ENCODE measurements at regions not wholly inside any gene's neighbourhood (a gene's known extent, or its start where the extent isn't known, plus 50 kb on each side); places are given as distances from the start of the nearest gene placed in this dataset.
"Not testable (repeated sequence)": the region's sequence is repeated elsewhere in the genome, so short reads cannot be mapped to it uniquely, and the experiment has no call there.

DNA sequence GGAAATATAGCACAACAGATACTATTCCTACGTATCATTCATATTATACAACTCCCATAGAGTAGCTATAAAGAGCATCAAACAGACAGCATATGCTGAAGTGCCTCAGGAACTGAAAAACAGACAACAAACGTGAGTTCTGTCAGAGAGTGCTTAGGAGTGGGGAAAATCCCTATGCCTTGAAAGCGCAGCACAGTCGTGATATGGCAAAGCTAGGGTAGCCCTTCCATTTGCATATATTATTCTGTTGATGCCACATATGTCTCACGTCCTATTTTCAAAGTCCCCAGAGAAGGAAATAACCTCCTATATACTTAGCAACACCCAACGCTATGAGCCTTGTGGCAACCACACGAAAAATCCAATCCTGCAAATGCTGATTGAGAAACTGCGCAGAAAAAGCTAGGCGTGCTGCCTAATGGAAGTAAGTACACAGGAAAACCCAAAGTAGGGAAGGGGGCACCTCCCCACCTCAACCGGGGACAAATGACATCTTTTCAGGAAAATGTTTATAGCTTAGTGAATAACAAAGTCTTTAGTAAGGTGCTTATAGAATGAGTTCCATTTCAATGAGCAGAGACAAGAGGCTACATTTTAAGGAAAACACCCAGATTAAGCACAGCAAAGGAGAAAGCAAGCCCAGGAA, 105.1 kb downstream of the MED10 start:
- DNase-seq: no peak

DNA sequence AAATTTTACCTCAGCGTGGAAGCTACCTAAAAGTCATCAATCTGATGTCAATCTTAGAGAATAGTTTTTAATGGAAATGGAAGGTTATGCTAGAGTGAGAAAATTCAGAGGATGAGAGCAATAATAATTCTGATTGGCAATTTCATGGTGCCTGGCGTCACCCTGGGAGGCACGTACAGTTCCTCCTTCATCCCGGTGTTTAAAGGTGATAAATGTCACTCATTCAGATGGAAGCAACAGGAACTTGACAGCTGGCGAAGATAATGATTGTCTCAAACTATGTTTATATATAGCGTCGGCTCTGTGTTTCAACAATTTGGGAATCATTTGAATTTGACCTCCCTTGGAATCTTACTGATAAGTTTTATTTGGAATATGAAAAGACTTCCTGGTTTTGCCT, 108.4 kb downstream of the MED10 start:
- DNase-seq: no peak

DNA sequence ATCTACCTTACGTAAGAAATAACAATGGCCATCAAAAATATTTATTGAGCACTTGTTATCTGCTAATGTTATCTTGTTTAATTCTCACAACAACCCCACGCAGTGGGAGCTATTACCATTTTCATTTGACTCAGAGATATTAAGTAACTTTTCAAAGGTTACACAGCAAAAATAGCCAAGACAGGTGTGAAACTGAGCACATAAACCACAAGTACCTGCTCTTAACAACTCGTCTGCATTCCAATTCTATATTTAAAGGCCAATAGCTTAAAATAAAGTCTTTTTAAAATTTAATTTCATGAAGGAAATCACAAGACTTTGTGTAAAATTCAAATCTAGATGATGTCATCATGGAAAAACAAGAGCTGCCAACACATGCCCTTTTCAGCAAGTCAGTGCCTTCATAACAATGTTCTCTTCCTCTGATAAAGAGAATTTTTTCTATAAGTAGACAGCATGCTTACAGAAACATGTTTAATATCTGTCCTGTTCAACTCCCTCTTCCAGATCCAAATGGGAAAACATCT, 111.6 kb downstream of the MED10 start:
- DNase-seq: no peak

DNA sequence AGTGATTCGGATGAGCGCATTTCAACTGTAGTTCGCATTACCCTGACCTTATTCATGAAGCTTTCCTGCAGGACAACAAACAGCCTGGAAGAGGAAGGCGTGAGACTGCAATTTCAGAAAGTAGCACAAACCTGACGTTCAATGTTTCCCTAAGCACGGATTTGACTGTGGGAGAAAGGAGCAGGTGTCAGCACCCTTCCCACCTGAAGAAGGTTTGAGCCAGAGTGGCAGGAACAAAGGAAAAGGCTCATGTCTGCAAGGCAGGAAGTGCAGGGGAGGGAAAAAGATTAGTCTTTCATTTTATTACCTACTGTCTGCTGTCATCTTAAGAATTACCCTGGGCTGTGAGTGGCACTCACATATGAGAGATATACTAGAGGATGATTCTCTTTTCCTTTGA, 114.0 kb downstream of the MED10 start:
- no peak for DNase-seq

DNA sequence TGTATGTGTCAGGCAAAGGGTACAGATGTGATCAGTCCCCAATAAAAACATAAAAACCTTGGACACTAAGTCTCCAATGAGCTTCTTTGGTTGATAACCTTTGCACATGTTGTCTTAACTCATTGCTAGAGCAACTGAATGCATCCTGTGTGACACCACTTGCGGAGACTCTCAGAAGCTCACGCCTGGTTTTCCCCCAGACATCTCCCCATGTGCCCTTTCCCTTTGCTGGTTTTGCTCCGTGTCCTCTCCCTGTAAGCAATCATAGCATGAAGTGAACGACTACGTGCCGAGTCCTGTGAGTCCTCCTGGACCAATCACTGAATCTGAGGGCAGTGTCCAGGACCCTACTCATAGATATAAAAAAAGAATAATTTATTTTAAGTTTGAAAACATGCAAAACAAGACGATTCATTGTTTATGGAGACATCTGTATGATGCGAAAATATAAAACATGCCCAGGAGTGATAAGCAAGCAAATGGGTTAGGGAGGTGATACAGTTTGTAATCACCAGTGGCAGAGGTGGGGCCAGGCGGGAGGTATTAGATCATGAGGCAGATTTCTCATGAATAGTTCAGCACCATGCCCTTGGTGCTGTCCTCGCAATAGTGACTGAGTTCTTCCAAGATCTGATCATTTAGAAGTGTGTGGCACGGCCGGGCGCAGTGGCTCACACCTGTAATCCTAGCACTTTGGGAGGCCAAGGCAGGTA, 115.5 kb downstream of the MED10 start:
- no peak for DNase-seq

DNA sequence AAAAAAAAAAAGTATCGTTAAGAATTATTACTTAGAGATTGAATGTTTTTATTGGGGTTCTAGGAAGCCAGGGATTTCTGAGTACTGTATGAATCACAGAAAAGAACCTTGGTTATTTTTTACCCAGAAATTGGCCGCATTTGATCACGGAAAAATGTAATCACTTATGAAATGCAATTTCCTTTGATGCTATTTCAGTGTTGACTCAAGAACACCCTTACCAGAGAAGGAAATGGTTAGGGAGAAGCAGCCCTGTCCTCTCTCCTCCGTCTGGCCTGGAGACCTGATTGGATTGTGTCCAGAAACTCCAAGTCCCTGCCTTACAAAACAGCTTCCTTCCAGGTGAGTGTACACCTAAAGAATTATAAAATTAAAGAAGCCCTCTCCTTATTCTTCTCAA, 116.7 kb downstream of the MED10 start:
- DNase-seq: no peak

DNA sequence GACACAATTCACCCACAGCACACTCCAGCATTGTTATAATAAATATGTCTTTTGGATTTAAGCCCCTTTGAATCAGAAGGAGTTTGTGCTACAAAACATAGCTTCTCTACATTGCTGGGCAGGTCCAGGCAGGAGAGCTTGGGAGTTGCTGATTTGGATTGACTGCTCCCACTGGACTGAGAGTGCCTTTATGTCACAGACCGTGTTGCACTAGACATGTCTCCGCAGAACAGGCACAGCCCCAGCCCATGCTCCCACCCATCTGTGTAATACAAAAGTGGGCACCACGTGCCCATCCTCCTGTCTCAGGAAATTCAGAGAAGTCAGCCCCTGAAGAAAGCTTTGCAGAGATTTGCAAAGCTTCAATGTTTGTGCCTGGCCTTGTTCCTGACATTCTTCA, 117.1 kb downstream of the MED10 start:
- no peak for DNase-seq

DNA sequence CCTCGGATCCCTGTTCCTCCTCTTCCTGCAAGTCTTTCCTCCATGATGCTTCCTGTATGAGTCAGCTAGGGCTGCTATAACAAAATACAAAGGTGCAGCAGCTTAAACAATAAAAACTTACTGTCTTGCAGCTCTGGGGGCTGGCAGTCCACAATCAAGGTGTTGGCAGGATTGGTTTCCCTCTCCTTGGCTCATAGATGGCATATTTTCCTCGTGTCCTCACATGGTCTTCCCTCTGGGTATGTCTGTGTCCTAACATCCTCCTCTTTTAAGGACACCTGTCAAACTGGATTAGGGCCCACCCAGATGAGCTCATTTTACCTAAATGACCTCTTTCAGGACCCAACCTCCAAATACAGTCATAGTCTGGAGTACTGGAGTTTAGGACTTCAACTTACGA, 117.5 kb downstream of the MED10 start:
- no peak for DNase-seq

DNA sequence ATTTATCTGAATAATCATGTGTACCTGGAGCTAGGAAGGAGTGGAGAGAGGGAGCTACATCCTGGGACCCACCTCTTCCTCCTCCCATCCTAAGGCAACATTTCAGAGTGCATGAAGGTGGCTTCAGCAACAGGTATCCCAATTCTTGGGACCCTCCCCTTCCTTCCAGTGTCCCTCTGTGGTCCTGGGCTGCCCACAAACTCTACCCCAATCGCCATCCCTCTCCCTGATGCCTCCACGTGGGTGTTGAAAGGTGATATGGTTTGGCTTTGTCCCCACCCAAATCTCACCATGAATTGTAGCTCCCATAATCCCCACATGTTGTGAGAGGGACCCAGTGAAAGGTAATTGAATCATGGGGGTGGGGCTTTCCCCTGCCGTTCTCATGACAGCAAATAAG, 121.4 kb downstream of the MED10 start:
- no peak for DNase-seq

DNA sequence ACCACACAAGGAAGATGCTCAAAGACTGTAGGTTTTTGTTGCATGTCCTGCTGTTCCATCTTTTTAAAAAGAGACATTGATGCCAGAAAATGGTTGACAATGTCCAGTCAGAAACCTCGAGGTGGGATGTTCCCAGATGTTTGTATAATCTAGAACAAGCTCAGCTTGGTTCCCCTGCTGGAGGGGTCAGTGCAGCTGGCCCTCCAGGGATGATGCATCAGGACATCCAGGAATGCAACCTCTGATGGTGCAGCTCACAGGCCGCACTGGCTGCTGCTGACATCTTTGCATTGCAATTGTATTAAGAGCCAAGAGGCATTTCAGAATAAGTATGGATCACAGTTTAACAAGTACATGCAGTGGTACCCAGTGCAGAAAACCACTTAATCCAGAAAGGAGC, 122.4 kb downstream of the MED10 start:
- DNase-seq: no peak

DNA sequence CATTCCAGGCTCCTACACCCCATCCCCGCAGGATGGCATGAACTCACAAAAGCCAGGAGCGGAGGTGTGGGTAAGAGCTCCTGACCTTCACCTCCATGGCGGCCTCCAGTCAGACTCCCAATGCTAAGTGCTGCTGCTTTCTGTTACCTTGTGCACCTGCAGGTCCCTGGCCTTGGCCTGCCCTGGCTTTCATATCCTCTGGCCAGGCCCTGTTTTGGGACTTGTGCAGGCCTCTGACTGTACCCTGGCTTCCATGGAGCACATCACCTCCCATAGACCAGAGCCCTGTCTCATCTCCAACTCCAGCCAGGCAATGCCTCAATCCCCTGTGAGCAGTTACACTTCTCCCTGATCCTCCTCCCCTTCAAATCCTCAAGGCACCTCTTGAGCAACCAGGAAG, 124.5 kb downstream of the MED10 start:
- no peak for DNase-seq

DNA sequence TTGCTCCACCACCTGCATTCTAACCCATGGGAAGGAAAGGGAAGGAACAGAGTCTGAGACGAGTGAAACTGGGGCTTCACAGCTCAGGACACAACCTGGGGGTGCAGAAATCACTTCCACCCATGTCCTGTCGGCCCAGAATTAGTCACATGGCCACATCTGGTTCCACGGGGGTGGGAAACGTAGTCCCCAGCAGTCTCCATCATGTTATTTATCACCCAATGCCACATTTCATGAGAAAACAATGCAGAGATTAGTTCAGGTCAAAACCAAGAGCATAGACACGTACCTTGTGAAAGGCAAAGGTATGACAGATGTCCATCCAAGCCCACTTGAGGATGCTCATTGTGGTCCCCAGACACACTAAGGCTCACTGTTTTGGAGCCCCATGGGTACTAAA, 125.1 kb downstream of the MED10 start:
- no peak for DNase-seq

DNA sequence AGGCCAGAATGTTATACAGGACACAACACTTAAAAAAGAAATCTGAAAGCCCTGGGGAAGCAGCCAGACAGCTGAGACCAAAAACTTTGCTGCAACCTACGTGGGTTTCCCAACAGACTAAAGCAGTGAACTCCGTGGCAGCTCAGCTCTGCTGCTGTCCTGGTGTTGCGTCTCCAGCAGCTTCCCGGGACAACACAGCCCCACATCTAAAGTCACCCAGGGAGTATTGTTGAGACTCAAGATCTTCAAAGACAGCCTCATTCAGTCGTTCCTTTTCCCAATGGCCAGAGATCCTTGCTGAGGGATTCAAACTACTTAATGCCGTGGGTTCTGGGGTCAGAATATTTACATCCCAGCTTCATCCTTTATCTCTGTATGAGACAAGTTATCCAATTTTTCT, 125.8 kb downstream of the MED10 start:
- DNase-seq: no peak

DNA sequence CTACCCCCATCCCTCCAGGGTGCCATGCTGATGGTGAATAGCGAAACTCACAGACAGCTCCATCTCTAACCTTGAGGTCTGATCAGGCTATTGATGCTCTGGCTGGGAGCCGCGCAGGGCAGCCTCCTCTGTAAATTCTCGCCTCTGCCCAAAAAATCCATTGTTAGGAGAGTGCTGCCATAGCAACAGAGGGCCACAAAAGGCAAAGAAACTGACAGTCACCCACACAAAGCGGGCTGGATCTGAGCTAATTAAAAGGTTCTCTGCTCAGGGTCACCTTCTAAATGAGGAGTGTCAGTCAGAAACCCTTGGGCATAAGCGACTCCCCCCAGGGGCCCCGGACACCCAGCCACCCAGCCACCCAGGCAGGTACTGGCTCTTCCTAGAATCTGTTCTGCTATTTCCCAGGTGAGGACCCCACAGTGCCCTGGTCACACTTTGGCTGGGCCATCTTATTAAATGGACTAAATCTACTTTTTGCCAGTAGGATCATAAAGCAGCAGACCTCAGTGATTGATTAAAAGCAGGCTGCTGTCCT, 126.7 kb downstream of the MED10 start:
- DNase-seq: no peak

DNA sequence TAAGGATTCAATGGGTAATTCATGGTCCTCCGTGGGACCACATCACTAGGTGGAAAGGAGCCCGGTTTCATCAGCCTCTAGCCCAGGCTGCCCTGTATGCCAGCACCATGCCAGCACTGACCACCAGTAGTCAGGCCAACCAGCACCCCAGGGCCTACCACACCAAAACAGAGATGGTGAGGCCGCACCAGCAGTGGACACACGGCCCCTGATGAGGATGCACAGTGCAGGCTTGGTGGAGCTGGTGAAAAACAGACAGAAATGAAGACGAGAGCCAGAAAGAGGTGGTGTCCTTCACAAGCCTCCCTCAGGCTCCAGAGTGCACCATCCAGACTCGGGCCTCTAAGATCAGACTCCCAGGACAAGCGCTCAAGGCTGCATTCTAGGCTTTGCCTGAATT, 128.2 kb downstream of the MED10 start:
- DNase-seq: no peak

DNA sequence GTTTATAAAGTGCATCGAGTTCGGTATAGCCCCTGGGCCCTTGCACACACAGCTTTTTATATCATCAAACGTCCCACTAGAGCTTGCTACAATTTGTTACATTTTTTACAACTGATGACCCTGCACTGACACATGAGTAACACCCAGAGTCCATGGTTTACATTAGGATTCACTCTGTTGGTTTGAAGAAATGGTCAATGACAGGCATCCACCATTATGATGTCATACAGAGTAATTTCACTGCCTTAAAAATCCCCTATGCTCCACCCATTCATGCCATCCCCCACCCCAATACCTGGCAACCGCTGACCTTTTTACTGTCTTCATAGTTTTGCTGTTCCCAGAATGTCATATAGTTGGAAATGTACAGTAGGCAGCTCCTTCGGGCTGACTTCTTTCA, 130.2 kb downstream of the MED10 start:
- no peak for DNase-seq

DNA sequence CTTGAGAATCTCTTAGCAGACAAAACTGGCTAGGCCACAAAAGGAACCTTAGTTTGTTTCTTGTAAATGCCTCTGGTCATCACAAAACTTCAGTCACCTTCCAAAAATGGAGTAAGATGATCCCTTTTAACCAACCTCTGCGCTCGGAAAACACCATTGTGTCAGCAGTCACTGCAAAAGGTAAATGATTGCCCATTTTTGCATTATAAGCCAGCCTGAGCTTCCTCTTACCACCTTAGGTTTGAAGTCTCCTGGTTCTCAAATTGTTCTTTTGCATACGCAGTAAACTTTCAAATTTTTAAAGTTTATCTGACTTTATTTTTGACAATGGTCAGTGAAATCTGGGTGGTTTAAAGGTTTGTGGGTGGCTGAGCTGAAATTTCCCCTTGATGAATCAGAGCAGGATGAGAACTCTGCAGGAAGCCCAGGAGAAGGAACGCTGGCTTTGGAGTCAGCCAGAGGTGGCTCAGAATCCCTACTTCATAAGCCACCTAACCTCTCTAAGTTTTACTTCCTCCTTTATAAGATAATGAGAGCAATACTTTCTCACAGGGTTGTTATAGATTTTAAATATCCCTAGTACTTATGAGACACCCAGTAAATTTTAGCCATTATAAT, 131.4 kb downstream of the MED10 start:
- no peak for DNase-seq

DNA sequence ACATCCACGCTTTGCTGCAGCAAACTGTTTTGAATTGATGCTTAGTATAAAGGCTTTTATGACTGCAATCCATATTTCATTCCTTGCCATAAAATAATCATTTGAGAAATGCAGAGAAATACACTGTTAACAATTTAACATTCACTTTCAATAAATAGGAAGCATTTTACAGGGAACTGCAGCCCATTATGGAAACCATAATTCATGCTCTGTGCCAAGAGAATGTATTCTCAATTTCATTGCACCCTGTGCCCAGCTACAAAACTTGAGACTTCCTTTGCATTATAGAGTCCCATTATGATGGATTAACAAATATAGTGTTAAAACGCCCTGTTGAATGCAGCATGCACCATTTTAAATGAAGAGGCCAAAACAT, 134.0 kb downstream of the MED10 start:
- no peak for DNase-seq

DNA sequence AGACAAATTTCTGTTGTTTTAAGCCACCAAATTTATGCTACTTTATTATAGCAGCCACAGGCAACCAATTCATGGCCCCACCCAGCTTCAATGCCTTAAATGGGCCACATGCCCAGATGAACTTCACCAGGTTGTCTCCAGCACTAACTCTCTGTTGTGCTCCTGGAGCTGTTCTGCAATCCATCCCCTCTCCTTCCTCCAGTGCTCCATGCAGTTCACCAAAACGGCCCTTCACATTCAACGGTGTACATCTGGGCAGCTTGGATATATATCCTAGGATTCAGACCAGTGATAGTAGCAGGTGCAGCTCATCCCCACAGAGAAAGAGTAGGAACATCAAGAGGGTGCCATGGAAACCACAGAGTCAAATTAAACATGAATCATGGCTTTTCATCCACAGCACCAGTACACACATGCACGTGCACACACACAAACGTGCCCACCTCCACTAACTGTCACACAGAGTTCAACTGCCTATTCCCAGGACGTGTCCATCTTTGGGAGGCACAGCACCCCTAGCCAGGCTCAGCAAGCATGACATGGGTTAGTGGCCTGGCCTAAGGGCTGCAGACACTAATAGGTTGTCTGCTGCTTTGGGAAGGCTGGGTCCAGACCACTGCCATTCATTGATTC, 134.5 kb downstream of the MED10 start:
- DNase-seq: no peak

DNA sequence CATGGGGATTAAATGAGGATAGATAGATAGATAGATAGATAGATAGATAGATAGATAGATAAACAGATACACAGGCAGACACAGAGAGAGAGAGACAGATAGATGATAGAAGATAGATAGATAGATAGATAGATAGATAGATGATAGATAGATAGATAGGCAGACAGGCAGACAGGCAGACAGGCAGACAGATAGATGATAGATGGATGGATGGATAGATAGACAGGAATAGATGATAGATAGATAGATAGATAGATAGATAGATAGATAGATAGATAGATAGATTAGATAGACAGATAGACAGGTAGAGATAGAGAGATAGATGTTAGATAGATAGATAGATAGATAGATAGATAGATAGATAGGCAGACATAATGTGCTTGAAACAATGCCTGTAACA, 137.3 kb downstream of the MED10 start:
- DNase-seq: not testable (repeated sequence)

DNA sequence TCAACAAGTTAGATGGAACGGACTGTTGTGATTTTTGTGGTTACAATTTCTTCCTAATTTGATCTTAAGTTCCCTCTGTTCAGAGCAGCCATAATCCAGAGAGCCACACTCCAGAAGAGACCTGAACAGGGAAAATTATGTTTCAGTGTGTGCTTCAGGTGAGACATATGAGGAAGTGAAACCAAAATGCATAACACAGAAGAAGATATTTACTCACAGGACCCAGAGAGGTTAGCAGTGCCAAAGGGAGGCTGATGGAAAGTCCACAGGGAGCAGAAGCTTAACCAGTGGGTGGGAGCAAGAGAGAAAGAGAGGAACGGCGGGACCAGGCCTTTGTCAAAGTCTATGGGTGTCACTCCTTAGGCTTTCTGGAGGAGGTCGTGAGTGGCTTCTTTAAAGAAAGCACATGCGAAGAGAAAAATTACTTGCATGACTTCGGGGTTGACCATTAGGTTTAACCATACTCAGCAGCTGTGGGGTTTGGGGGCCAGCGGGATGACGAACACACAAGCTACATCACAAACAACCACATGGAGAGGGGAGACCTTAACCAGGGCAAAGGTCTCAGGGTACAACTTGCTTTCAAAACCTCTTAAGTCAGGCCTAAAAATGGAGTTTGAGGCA, 141.4 kb downstream of the MED10 start:
- no peak for DNase-seq

DNA sequence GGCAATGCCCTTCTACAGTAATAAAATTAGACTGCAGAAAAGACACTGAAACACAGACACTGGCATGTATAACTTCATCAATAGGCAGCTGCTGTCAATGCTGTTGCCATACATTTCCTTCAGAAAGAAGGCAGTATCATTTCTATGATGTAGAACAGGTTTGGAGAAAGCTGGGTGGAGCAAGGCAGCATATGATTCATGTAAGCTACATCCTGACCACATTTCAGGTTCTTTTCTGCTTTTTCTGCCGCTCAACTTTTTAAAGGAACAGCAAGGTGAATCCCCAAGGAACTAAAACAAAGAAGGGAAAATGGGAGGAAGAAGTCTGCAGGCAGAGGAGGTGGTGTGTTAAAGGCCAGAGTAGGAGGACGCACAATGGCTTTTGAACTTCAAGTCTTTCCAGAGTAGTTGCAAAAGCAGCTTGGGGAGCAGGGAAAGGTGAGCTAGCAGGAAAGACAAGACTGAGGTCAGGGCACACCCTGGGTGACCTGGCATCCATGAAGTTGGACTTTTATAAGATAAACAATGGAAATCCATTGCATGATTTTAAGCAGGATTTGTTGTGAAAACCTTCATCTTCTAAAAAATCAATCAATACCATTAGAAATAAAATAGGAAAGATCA, 142.1 kb downstream of the MED10 start:
- DNase-seq: no peak

DNA sequence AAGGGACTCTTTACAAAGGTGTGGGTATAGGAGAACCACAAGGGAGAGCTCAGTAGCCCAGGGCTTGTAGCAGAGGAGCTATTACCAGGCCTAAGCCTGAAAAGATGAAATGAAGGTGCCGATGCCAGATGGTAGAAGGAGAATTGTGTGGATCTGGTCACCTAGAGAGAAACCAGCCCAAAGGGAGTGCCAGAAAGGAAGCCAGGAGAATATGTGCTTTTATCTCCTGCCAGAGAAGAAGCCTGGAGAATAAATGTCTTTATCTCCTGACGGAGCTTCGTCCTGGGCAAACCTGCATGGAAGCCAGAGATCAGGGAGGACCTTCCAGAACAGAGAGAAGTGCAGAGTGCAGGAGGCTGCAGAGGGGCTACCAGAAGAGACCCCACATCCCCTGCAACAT, 142.6 kb downstream of the MED10 start:
- no peak for DNase-seq

Measured in MV-4-11 (cell line).